PFSK-1 (cell line): ENCODE measurements at regions not wholly inside any gene's neighbourhood (a gene's known extent, or its start where the extent isn't known, plus 50 kb on each side); places are given as distances from the start of the nearest gene placed in this dataset.

ENCODE experiments used
- FOXP2 ChIP-seq: optimal IDR thresholded peaks from 2 replicates; pipeline ENCODE3; 2011; ENCODE audit warnings: borderline replicate concordance, control low read depth, inconsistent platforms; ENCODE audit not compliant: insufficient read depth; ENCODE audit errors: extremely low read length, extremely low read depth
- POLR2AphosphoS5 ChIP-seq: IDR thresholded peaks from 2 replicates; pipeline ENCODE4 v1.6.1; 2012; ENCODE audit warnings: low read depth, mild to moderate bottlenecking, control low read depth, low read length, moderate library complexity
- REST ChIP-seq, 2 experiments: IDR thresholded peaks; 2 replicates each; pipeline versions ENCODE4 v1.6.1 to v1.8.0; 2011 to 2012; ENCODE audit warnings: low read depth in 2 of 2, low read length in 2 of 2, control low read depth in 1 of 2, inconsistent platforms in 1 of 2, mild to moderate bottlenecking in 1 of 2, moderate library complexity in 1 of 2; ENCODE audit not compliant: insufficient read depth in 1 of 2
- SIN3A ChIP-seq: IDR thresholded peaks from 2 replicates; pipeline ENCODE4 v1.6.1; 2012; ENCODE audit warnings: mild to moderate bottlenecking, low read length, moderate library complexity, borderline replicate concordance; ENCODE audit not compliant: insufficient read depth
- TAF1 ChIP-seq: IDR thresholded peaks from 2 replicates; pipeline ENCODE4 v1.6.1; 2012; ENCODE audit warnings: low read length, control low read depth, borderline replicate concordance; ENCODE audit not compliant: insufficient read depth

GRCh38 chr2:64754570-64754969 is 100.9 kb upstream of the SERTAD2 start:
- TF ChIP-seq FOXP2 (no peak), POLR2AphosphoS5 (no peak), TAF1 (no peak), REST (IDR thresholded peaks at IDR 0.05; ENCODE audit: insufficient read depth in 1 of 2, low read depth in 2 of 2, low read length in 2 of 2) (no peak), SIN3A (no peak)

DNA sequence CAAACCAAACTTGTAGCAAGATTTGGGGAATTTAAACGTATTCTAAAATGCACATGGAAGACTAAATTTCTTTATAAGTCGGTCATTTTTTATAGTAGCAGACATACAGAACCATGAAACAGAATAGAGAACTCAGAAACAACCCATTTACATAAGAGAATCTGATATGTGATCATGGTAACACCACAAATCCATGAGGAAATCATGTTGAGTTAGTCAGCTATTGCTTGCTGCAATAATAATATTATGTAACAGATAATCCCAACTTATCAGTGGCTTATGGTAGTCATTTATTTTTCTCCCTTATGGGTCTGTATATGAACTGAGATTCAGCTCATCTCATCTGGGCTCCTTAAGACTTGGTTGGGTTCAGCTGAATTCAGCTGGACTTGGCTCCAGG is 103.4 kb upstream of the SERTAD2 start:
- no peak for TF ChIP-seq FOXP2

DNA sequence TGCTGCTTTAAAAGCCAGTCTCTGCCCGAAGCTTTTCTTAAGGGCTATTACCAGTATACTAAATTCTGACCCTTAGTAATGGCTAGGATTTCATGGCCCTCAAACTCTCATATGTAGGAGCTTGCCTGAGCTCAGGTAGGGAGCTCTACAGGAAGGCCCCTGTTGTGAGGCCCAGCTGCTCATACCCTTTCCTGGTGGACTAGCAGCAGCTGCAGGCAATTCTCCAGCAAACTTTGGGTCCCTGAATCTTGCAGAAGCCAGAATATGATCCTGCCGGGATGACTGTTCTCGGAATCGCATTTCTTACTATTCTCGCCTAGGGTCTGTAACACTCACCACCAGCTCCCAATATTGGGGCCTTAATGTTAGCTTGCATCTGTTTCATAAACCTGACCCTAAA is 106.4 kb upstream of the SERTAD2 start:
- no peak for TF ChIP-seq REST (IDR thresholded peaks at IDR 0.05; ENCODE audit: insufficient read depth in 1 of 2, low read depth in 2 of 2, low read length in 2 of 2)
- TF ChIP-seq FOXP2: no peak
- TF ChIP-seq TAF1: no peak
- TF ChIP-seq POLR2AphosphoS5: no peak
- TF ChIP-seq SIN3A: no peak

GRCh38 chr2:64762301-64762997 is 108.7 kb upstream of the SERTAD2 start:
- TF ChIP-seq SIN3A: no peak
- no peak for TF ChIP-seq TAF1
- TF ChIP-seq REST (IDR thresholded peaks at IDR 0.05; ENCODE audit: insufficient read depth in 1 of 2, low read depth in 2 of 2, low read length in 2 of 2): no peak
- no peak for TF ChIP-seq POLR2AphosphoS5
- no peak for TF ChIP-seq FOXP2

GRCh38 chr2:64763126-64763525 is 109.4 kb upstream of the SERTAD2 start:
- no peak for TF ChIP-seq TAF1
- TF ChIP-seq SIN3A: no peak
- TF ChIP-seq FOXP2: no peak

- TF ChIP-seq POLR2AphosphoS5: no peak
- no peak for TF ChIP-seq SIN3A
- no peak for TF ChIP-seq TAF1
- TF ChIP-seq FOXP2: no peak
Observed at GRCh38 chr2:64765160-64765805, 111.6 kb upstream of the SERTAD2 start.
